Stomach (tissue), 8 donors: ENCODE measurements at regions not wholly inside any gene's neighbourhood (a gene's known extent, or its start where the extent isn't known, plus 50 kb on each side); places are given as distances from the start of the nearest gene placed in this dataset.

Experiments
- DNase-seq, 2 donors: peaks; one replicate each; pipeline versions ENCODE4 v3.0.0 to v3.0.0-alpha.2; 2013 to 2019
- H3K27ac ChIP-seq, 5 donors: fragments of 200-600 bp in 4 of 5; sonication (generic) in 4 of 5; one replicate each; pipeline ENCODE4 v1.5.1; 2013 to 2019; ENCODE audit warnings: mild to moderate bottlenecking in 1 of 5, moderate library complexity in 1 of 5
- H3K27me3 ChIP-seq, 3 donors: fragments of 200-600 bp; sonication (generic); one replicate each; pipeline ENCODE4 v1.5.1; 2017 to 2019; ENCODE audit warnings: mixed run types in 1 of 3
- H3K36me3 ChIP-seq, 4 donors: fragments of 200-600 bp; sonication (generic); 1 replicate in 3 of 4; 2 replicates in 1 of 4; pipeline ENCODE4 v1.5.1; 2016 to 2019
- H3K4me1 ChIP-seq, 4 donors: fragments of 200-600 bp; sonication (generic); one replicate each; pipeline ENCODE4 v1.5.1; 2016 to 2019
- H3K4me3 ChIP-seq, 4 donors: fragments of 200-600 bp; sonication (generic) in 3 of 4; one replicate each; pipeline ENCODE4 v1.5.1; 2016 to 2019; ENCODE audit warnings: mild to moderate bottlenecking in 1 of 4
- H3K9me3 ChIP-seq, 4 donors: fragments of 200-600 bp; sonication (generic); one replicate each; pipeline ENCODE4 v1.5.1; 2016 to 2019
- CTCF ChIP-seq, 7 experiments: fragments of 450-650 bp in 4 of 7; fragments of 200-600 bp in 3 of 7; sonication (generic) in 3 of 7; IDR thresholded peaks; one replicate each; pipeline ENCODE4 v1.5.1; 2016 to 2019; ENCODE audit warnings: antibody characterized with exemption in 7 of 7, control low read depth in 2 of 7, mild to moderate bottlenecking in 1 of 7
- EP300 ChIP-seq: sonication (generic); formaldehyde crosslinking; IDR thresholded peaks from one replicate; pipeline ENCODE4 v1.6.1; 2017; ENCODE audit warnings: antibody characterized with exemption
- POLR2A ChIP-seq, 4 donors: fragments of 450-650 bp; IDR thresholded peaks; one replicate each; pipeline ENCODE4 v1.6.1; 2016; ENCODE audit warnings: antibody characterized with exemption in 4 of 4, control low read depth in 2 of 4, mild to moderate bottlenecking in 1 of 4, moderate library complexity in 1 of 4
- POLR2AphosphoS5 ChIP-seq, 3 donors: sonication (generic); formaldehyde crosslinking; IDR thresholded peaks; one replicate each; pipeline ENCODE4 v1.6.1; 2016; ENCODE audit warnings: antibody characterized with exemption in 3 of 3
- WGBS, 5 donors: extraction: QIAGEN DNeasy Blood & Tissue Kit in 3 of 5; methylation state at CpG; one replicate each; pipeline versions ENCODE4 v1.1.5 to v1.1.7; 2013 to 2018; 5-methylcytosine and 5-hydroxymethylcytosine counted together
- intact Hi-C: fragments of 100-400 bp; cut with DNase I; formaldehyde crosslinking; loops from one replicate; pipeline ENCODE4 v1.15.1; 2023; ENCODE audit warnings: low total_unique reads
- donor health status: healthy with polysubstance abuse.
- donor health status: Bipolar disorder and iron deficiency.
- donor health status: healthy.

- intact Hi-C loops: no loop called here
- Histone ChIP-seq H3K27ac (no peak overlapping the region), H3K9me3 (no peaks in the 10 kb centered on the region), H3K4me1 (no peaks in the 10 kb centered on the region), H3K4me3 (no peak overlapping the region), H3K36me3 (no peaks in the 10 kb centered on the region), H3K27me3 (no peaks in the 10 kb centered on the region)
- TF ChIP-seq EP300 (no peak), CTCF (IDR thresholded peaks at IDR 0.05) (no peak), POLR2A (IDR thresholded peaks at IDR 0.05) (no peak)
- no peak for DNase-seq
Observed at GRCh38 chr4:79759793-79760192, 313.2 kb downstream of the ANTXR2 start.

GRCh38 chr4:79757600-79757999 is 315.4 kb downstream of the ANTXR2 start:
- no peaks in the 10 kb centered on the region for H3K36me3 ChIP-seq
- no peak for TF ChIP-seq POLR2A (IDR thresholded peaks at IDR 0.05)
- no peak for TF ChIP-seq POLR2AphosphoS5 (IDR thresholded peaks at IDR 0.05)
- TF ChIP-seq CTCF (IDR thresholded peaks at IDR 0.05): no peak
- TF ChIP-seq EP300: no peak
- no peaks in the 10 kb centered on the region for H3K4me1 ChIP-seq
- H3K27ac ChIP-seq: no peak overlapping the region
- no peak overlapping the region for H3K4me3 ChIP-seq
- H3K9me3 ChIP-seq: no peaks in the 10 kb centered on the region
- DNase-seq: peak in 1 of 2 donors; percentile 20
- H3K27me3 ChIP-seq: no peaks in the 10 kb centered on the region
- intact Hi-C loops: no loop called here

- DNase-seq: no peak
- Histone ChIP-seq H3K4me3 (no peak overlapping the region), H3K9me3 (no peaks in the 10 kb centered on the region), H3K4me1 (no peaks in the 10 kb centered on the region), H3K36me3 (no peaks in the 10 kb centered on the region), H3K27me3 (no peaks in the 10 kb centered on the region), H3K27ac (no peak overlapping the region)
- 25 to 42% (median 39%) methylated on average over 2 of the region's 2 CpGs for WGBS, 5 donors
- TF ChIP-seq POLR2A (IDR thresholded peaks at IDR 0.05) (no peak), EP300 (no peak), POLR2AphosphoS5 (IDR thresholded peaks at IDR 0.05) (no peak), CTCF (IDR thresholded peaks at IDR 0.05) (no peak)
- intact Hi-C loops: no loop called here
Observed at GRCh38 chr4:79756140-79756895, 316.7 kb downstream of the ANTXR2 start.

- DNase-seq: no peak
- Histone ChIP-seq H3K27me3 (no peaks in the 10 kb centered on the region), H3K4me3 (no peak overlapping the region), H3K9me3 (no peaks in the 10 kb centered on the region), H3K27ac (no peak overlapping the region), H3K4me1 (no peaks in the 10 kb centered on the region), H3K36me3 (no peaks in the 10 kb centered on the region)
- TF ChIP-seq POLR2AphosphoS5 (IDR thresholded peaks at IDR 0.05): no peak
- 83 to 94% (median 85%) methylated on average over 2 of the region's 2 CpGs for WGBS, 5 donors
- intact Hi-C loops: no loop called here
Observed at GRCh38 chr4:79748835-79749234, 324.2 kb downstream of the ANTXR2 start.

GRCh38 chr4:79747252-79747651 is 325.8 kb downstream of the ANTXR2 start:
- no peaks in the 10 kb centered on the region for H3K4me1 ChIP-seq
- H3K27ac ChIP-seq: no peak overlapping the region
- TF ChIP-seq POLR2AphosphoS5 (IDR thresholded peaks at IDR 0.05) (no peak), POLR2A (IDR thresholded peaks at IDR 0.05) (no peak), EP300 (no peak)
- no peak for DNase-seq
- no peak overlapping the region for H3K4me3 ChIP-seq
- H3K9me3 ChIP-seq: no peaks in the 10 kb centered on the region
- intact Hi-C loops: no loop called here
- H3K36me3 ChIP-seq: no peaks in the 10 kb centered on the region
- H3K27me3 ChIP-seq: no peaks in the 10 kb centered on the region
